ENCODE measurements at regions not wholly inside any gene's neighbourhood (a gene's known extent, or its start where the extent isn't known, plus 50 kb on each side); places are given as distances from the start of the nearest gene placed in this dataset.

DNA sequence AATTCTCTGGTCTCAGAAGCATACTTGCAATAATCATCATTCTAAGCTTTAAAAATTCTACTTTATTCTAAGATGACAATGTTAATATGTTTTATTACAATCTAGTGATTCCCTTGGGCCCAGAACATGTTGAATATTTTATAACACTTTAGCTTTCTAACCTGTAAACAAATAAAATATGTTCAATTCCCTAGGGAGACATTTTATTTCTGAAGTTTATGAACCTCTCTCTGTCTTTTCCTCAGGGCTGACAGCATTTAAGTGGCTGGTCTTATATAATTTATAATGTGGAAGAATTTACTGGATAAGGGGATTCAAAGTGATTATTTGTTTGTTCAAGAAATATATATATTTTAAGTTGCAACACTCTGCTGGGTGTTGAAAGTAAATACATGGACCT, 55.3 kb upstream of the NPFFR2 start:
- DNase-seq: no peak
- intact Hi-C loops (cut with DNase I; ENCODE audit: low total_unique reads): no loop called here
- no peak for TF ChIP-seq POLR2AphosphoS5 (IDR thresholded peaks at IDR 0.05)
- no peak for TF ChIP-seq POLR2A (IDR thresholded peaks at IDR 0.05)
- no peak for TF ChIP-seq CTCF (IDR thresholded peaks at IDR 0.05)
- TF ChIP-seq EP300 (IDR thresholded peaks at IDR 0.05): no peak
- H3K27me3 ChIP-seq: no peaks in the 10 kb centered on the region
- H3K9me3 ChIP-seq: peaks cover 0 to 6% (median 0%) of the 10 kb centered on the region in 4 donors
- no peak overlapping the region for H3K27ac ChIP-seq
- H3K4me1 ChIP-seq: no peaks in the 10 kb centered on the region
- no peak overlapping the region for H3K4me3 ChIP-seq
- H3K36me3 ChIP-seq: no peaks in the 10 kb centered on the region

- H3K27me3 ChIP-seq: no peaks in the 10 kb centered on the region
- intact Hi-C loops (cut with DNase I; ENCODE audit: low total_unique reads): no loop called here
- TF ChIP-seq POLR2AphosphoS5 (IDR thresholded peaks at IDR 0.05) (no peak), CTCF (IDR thresholded peaks at IDR 0.05) (no peak), EP300 (IDR thresholded peaks at IDR 0.05) (no peak), POLR2A (IDR thresholded peaks at IDR 0.05) (no peak)
- no peaks in the 10 kb centered on the region for H3K4me1 ChIP-seq
- peaks cover 0 to 6% (median 0%) of the 10 kb centered on the region in 4 donors for H3K9me3 ChIP-seq
- no peak overlapping the region for H3K27ac ChIP-seq
- no peak for DNase-seq
- WGBS, 5 donors: 84 to 94% (median 91%) methylated on average over 1 of the region's 1 CpG
- no peak overlapping the region for H3K4me3 ChIP-seq
- H3K36me3 ChIP-seq: no peaks in the 10 kb centered on the region
These were observed 53.5 kb upstream of the NPFFR2 start for GRCh38 chr4:71978210-71978835.

DNA sequence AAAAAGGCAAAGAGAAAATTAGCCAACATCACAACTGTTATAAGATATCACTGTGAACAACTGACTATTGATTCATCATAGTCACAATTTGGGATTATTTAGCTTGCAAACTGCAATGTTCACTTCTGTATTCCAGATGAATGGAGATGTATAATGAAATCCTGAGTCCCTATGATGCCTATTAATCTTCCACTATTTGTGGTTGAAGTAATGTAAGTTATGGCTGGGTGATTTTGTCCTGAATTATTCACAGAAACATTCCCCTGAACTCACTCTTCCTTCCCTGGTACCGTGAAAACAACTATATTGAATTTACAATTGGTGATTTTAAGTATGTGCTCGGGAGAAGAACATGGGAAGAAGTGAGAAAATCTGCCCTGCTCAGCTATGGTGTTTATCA, 50.8 kb upstream of the NPFFR2 start:
- intact Hi-C loops (cut with DNase I; ENCODE audit: low total_unique reads): no loop called here
- WGBS, 5 donors: 77 to 87% (median 82%) methylated on average over 2 of the region's 2 CpGs
- TF ChIP-seq POLR2AphosphoS5 (IDR thresholded peaks at IDR 0.05) (no peak), POLR2A (IDR thresholded peaks at IDR 0.05) (no peak), EP300 (IDR thresholded peaks at IDR 0.05) (no peak), CTCF (IDR thresholded peaks at IDR 0.05) (no peak)

More for the DNA sequence above, 50.8 kb upstream of the NPFFR2 start:
- no peaks in the 10 kb centered on the region for H3K36me3 ChIP-seq
- H3K4me3 ChIP-seq: no peak overlapping the region
- H3K27ac ChIP-seq: no peak overlapping the region
- DNase-seq: no peak
- no peaks in the 10 kb centered on the region for H3K4me1 ChIP-seq
- peaks cover 0 to 6% (median 0%) of the 10 kb centered on the region in 4 donors for H3K9me3 ChIP-seq
- H3K27me3 ChIP-seq: no peaks in the 10 kb centered on the region
